ENCODE measurements at regions not wholly inside any gene's neighbourhood (a gene's known extent, or its start where the extent isn't known, plus 50 kb on each side); places are given as distances from the start of the nearest gene placed in this dataset.

DNA sequence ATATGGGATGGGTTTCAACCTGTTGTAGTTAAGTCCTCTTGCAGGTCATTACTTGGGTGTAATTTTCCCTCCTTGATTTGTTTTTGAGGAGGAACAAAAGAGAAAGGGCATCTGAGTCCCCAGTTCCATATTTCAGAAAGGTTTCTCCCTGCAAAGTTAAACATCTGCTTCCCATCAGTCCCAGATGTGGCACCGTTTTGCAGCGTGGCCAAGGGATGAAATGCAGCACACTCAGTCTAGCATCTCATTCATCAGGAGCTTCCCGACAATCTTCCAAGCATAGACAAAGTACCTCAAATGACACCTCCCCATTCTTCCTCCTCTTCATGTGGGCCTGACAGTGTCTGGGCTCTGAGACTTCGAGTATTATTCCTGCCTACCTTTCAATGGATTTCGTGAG is 363.7 kb upstream of the SOX9 start:
- DNase-seq (ENCODE audit: low read depth in 1 of 2, low spot score in 1 of 2): no peak
- TF ChIP-seq, protein P1, sequence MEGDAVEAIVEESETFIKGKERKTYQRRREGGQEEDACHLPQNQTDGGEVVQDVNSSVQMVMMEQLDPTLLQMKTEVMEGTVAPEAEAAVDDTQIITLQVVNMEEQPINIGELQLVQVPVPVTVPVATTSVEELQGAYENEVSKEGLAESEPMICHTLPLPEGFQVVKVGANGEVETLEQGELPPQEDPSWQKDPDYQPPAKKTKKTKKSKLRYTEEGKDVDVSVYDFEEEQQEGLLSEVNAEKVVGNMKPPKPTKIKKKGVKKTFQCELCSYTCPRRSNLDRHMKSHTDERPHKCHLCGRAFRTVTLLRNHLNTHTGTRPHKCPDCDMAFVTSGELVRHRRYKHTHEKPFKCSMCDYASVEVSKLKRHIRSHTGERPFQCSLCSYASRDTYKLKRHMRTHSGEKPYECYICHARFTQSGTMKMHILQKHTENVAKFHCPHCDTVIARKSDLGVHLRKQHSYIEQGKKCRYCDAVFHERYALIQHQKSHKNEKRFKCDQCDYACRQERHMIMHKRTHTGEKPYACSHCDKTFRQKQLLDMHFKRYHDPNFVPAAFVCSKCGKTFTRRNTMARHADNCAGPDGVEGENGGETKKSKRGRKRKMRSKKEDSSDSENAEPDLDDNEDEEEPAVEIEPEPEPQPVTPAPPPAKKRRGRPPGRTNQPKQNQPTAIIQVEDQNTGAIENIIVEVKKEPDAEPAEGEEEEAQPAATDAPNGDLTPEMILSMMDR (IDR thresholded peaks at IDR 0.05; ENCODE audit: insufficient read depth, low read length): no peak
- TF ChIP-seq SPI1 (IDR thresholded peaks at IDR 0.05; ENCODE audit: borderline replicate concordance, low read depth) (no peak), GABPA (IDR thresholded peaks at IDR 0.05; ENCODE audit: low read depth) (no peak), POLR2AphosphoS5 (IDR thresholded peaks at IDR 0.05; ENCODE audit: low read depth) (no peak)
- TF ChIP-seq, protein P2, sequence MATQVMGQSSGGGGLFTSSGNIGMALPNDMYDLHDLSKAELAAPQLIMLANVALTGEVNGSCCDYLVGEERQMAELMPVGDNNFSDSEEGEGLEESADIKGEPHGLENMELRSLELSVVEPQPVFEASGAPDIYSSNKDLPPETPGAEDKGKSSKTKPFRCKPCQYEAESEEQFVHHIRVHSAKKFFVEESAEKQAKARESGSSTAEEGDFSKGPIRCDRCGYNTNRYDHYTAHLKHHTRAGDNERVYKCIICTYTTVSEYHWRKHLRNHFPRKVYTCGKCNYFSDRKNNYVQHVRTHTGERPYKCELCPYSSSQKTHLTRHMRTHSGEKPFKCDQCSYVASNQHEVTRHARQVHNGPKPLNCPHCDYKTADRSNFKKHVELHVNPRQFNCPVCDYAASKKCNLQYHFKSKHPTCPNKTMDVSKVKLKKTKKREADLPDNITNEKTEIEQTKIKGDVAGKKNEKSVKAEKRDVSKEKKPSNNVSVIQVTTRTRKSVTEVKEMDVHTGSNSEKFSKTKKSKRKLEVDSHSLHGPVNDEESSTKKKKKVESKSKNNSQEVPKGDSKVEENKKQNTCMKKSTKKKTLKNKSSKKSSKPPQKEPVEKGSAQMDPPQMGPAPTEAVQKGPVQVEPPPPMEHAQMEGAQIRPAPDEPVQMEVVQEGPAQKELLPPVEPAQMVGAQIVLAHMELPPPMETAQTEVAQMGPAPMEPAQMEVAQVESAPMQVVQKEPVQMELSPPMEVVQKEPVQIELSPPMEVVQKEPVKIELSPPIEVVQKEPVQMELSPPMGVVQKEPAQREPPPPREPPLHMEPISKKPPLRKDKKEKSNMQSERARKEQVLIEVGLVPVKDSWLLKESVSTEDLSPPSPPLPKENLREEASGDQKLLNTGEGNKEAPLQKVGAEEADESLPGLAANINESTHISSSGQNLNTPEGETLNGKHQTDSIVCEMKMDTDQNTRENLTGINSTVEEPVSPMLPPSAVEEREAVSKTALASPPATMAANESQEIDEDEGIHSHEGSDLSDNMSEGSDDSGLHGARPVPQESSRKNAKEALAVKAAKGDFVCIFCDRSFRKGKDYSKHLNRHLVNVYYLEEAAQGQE (IDR thresholded peaks at IDR 0.05; ENCODE audit: insufficient replicate concordance, low read depth): no peak
- Histone ChIP-seq H3K27me3 (ENCODE audit: insufficient read depth, poor library complexity, severe bottlenecking) (no peaks in the 10 kb centered on the region), H3K4me3 (replicated peaks; ENCODE audit: insufficient read depth, low read length) (no peak overlapping the region), H3K27ac (replicated peaks) (no peak overlapping the region)

DNA sequence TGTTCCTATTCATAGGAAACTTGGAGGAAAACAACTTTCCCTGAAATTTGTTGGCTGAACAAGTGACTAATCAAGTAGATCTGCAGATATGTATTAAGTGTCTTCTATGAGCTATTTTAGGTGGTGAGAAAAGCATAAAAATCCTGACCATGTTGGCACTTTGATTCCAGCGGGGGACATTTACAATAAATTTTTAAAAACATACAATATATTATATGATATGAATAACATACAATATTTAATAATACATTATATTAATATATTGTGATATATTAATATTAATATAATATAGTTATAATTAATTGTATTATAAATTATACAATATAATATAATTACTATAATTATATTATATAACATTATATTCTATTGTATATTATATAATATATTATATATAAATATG is 362.9 kb upstream of the SOX9 start:
- Histone ChIP-seq H3K27ac (replicated peaks) (no peak overlapping the region), H3K27me3 (ENCODE audit: insufficient read depth, poor library complexity, severe bottlenecking) (no peaks in the 10 kb centered on the region), H3K4me3 (replicated peaks; ENCODE audit: insufficient read depth, low read length) (no peak overlapping the region)
- TF ChIP-seq GABPA (IDR thresholded peaks at IDR 0.05; ENCODE audit: low read depth) (no peak), SPI1 (IDR thresholded peaks at IDR 0.05; ENCODE audit: borderline replicate concordance, low read depth) (no peak), POLR2AphosphoS5 (IDR thresholded peaks at IDR 0.05; ENCODE audit: low read depth) (no peak)
- TF ChIP-seq, protein P1 (IDR thresholded peaks at IDR 0.05; ENCODE audit: insufficient read depth, low read length): no peak
- TF ChIP-seq, protein P2 (IDR thresholded peaks at IDR 0.05; ENCODE audit: insufficient replicate concordance, low read depth): no peak
- no peak for DNase-seq (ENCODE audit: low read depth in 1 of 2, low spot score in 1 of 2)

DNA sequence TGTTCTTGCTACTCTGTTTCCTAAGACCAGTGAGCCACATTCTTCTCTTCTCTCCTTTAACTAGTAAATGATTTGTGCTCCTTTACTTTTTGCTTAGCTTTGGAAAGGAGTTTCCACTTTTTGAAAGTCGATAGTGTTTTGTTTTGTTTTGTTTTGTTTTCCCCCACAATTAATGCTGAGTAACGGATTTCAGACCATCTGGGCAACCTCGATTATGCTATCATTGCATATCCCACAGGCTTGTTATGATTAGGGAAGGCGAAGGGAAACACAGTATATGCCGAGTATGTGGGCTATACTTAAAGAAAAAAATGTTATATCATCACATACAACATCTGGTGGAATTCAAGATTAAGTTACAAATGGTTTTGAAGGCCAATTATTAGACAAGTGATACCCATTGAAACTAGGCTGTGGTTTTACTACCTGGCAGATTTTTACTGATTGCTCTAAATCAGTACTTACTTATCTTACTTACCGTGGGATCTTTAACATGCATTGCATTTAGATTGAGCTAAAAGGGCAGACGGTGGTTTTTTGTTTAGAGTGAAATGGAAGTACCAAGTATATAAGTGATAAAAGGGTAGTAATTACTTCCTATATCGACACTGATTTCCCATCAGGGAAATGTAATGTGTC is 361.3 kb upstream of the SOX9 start:
- no peaks in the 10 kb centered on the region for H3K27me3 ChIP-seq (ENCODE audit: insufficient read depth, poor library complexity, severe bottlenecking)
- TF ChIP-seq GABPA (IDR thresholded peaks at IDR 0.05; ENCODE audit: low read depth) (no peak), POLR2AphosphoS5 (IDR thresholded peaks at IDR 0.05; ENCODE audit: low read depth) (no peak), SPI1 (IDR thresholded peaks at IDR 0.05; ENCODE audit: borderline replicate concordance, low read depth) (no peak)
- TF ChIP-seq, protein P2 (IDR thresholded peaks at IDR 0.05; ENCODE audit: insufficient replicate concordance, low read depth): no peak
- TF ChIP-seq, protein P1 (IDR thresholded peaks at IDR 0.05; ENCODE audit: insufficient read depth, low read length): no peak
- no peak for DNase-seq (ENCODE audit: low read depth in 1 of 2, low spot score in 1 of 2)
- no peak overlapping the region for H3K27ac ChIP-seq (replicated peaks)
- no peak overlapping the region for H3K4me3 ChIP-seq (replicated peaks; ENCODE audit: insufficient read depth, low read length)

Data from HL-60 (cell line).